ENCODE measurements at regions not wholly inside any gene's neighbourhood (a gene's known extent, or its start where the extent isn't known, plus 50 kb on each side); places are given as distances from the start of the nearest gene placed in this dataset.

DNA sequence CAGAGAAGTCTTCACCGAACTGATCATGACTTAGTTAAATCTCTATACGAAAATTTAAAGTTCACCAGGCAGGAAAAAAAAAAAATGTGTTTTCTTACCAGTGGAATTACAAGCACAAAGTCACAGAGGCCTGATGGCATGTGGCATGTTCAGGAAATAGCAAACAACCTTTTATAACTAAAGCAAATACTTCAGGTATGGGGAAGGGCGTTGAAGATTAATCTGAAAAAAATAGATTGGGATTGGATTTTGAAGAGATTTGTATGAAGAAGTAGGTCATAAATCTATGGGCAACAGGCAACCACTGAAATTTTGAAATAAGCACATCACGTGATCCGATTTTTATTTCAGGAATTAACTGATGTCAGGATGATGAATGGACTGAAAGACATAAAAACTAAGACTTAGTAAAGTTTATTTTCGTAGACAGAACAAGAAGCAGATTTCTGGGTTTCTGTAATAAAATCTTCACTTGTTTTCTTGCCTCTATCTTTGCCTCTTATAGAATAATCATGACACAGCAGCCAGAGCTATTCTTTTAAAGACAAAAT is 295.9 kb upstream of the ADGRL4 start:
- TF ChIP-seq POLR2A (IDR thresholded peaks at IDR 0.05) (no peak), CTCF (IDR thresholded peaks at IDR 0.05) (no peak)
